BLaER1 (cell line): ENCODE measurements at regions not wholly inside any gene's neighbourhood (a gene's known extent, or its start where the extent isn't known, plus 50 kb on each side); places are given as distances from the start of the nearest gene placed in this dataset.
"Not testable (repeated sequence)": the region's sequence is repeated elsewhere in the genome, so short reads cannot be mapped to it uniquely, and the experiment has no call there.

Experiments
- H3K27ac ChIP-seq: shearing (Covaris generic); formaldehyde crosslinking; 2 replicates; pipeline ENCODE4 v1.8.1; 2022
- H3K27me3 ChIP-seq: shearing (Covaris generic); formaldehyde crosslinking; 2 replicates; pipeline ENCODE4 v1.8.1; 2022
- H3K36me3 ChIP-seq: shearing (Covaris generic); formaldehyde crosslinking; 2 replicates; pipeline ENCODE4 v1.8.1; 2022
- H3K4me1 ChIP-seq: shearing (Covaris generic); formaldehyde crosslinking; 2 replicates; pipeline ENCODE4 v1.8.1; 2022
- H3K4me2 ChIP-seq: shearing (Covaris generic); formaldehyde crosslinking; 2 replicates; pipeline ENCODE4 v1.8.1; 2022
- H3K4me3 ChIP-seq: shearing (Covaris generic); formaldehyde crosslinking; 2 replicates; pipeline ENCODE4 v1.8.1; 2022
- H3K9ac ChIP-seq: shearing (Covaris generic); formaldehyde crosslinking; 2 replicates; pipeline ENCODE4 v1.8.1; 2022
- H3K9me3 ChIP-seq: shearing (Covaris generic); formaldehyde crosslinking; 2 replicates; pipeline ENCODE4 v1.8.1; 2022
- H4K20me1 ChIP-seq: shearing (Covaris generic); formaldehyde crosslinking; 2 replicates; pipeline ENCODE4 v1.8.1; 2022
- Cebpa-rat ChIP-seq: shearing (Covaris generic); IDR thresholded peaks from 2 replicates; pipeline ENCODE4 v1.8.1; 2022

- H3K9ac ChIP-seq = no peak overlapping the region
- H3K9me3 ChIP-seq = peaks cover 13% of the 10 kb centered on the region
- no peaks in the 10 kb centered on the region for H4K20me1 ChIP-seq
- no peak overlapping the region for H3K27ac ChIP-seq
- H3K4me1 ChIP-seq = no peaks in the 10 kb centered on the region; the same call in 1 of the 2 replicates
- no peaks in the 10 kb centered on the region for H3K27me3 ChIP-seq
- H3K36me3 ChIP-seq = peaks cover 72% of the 10 kb centered on the region
- TF ChIP-seq Cebpa-rat = no peak
- H3K4me3 ChIP-seq = no peak overlapping the region
- H3K4me2 ChIP-seq = no peak overlapping the region
These were observed 344.6 kb downstream of the TYW1 start for GRCh38 chr7:67341153-67341768.

- TF ChIP-seq Cebpa-rat = no peak
- Histone ChIP-seq H3K4me2 (no peak overlapping the region), H3K27me3 (no peaks in the 10 kb centered on the region), H3K4me3 (no peak overlapping the region), H3K4me1 (peaks cover 7% of the 10 kb centered on the region; the same call in 1 of the 2 replicates), H3K36me3 (peaks cover 75% of the 10 kb centered on the region), H3K9ac (no peak overlapping the region), H3K9me3 (peaks cover 13% of the 10 kb centered on the region), H4K20me1 (no peaks in the 10 kb centered on the region), H3K27ac (no peak overlapping the region)
These were observed 346.5 kb downstream of the TYW1 start for GRCh38 chr7:67343114-67343513.

- no peak overlapping the region for H3K9ac ChIP-seq
- TF ChIP-seq Cebpa-rat = no peak
- no peaks in the 10 kb centered on the region for H3K27me3 ChIP-seq
- H3K4me3 ChIP-seq = no peak overlapping the region
- peaks cover 13% of the 10 kb centered on the region for H3K9me3 ChIP-seq
- peaks cover 7% of the 10 kb centered on the region; the same call in 1 of the 2 replicates for H3K4me1 ChIP-seq
- no peak overlapping the region for H3K27ac ChIP-seq
- no peak overlapping the region for H3K4me2 ChIP-seq
- H4K20me1 ChIP-seq = no peaks in the 10 kb centered on the region
- peaks cover 75% of the 10 kb centered on the region for H3K36me3 ChIP-seq
These were observed 346.9 kb downstream of the TYW1 start for GRCh38 chr7:67343572-67343971.

GRCh38 chr7:67344481-67345193 lies 348.0 kb downstream of the TYW1 start:
- H3K27ac ChIP-seq = no peak overlapping the region
- no peak overlapping the region for H3K9ac ChIP-seq
- no peak overlapping the region for H3K4me3 ChIP-seq
- no peak for TF ChIP-seq Cebpa-rat
- H3K36me3 ChIP-seq = peaks cover 70% of the 10 kb centered on the region
- H3K4me1 ChIP-seq = peaks cover 7% of the 10 kb centered on the region; the same call in 1 of the 2 replicates
- H4K20me1 ChIP-seq = no peaks in the 10 kb centered on the region
- no peak overlapping the region for H3K4me2 ChIP-seq
- H3K9me3 ChIP-seq = peaks cover 13% of the 10 kb centered on the region
- no peaks in the 10 kb centered on the region for H3K27me3 ChIP-seq

GRCh38 chr7:67346126-67346525 lies 349.5 kb downstream of the TYW1 start:
- Histone ChIP-seq H3K4me1 (peaks cover 7% of the 10 kb centered on the region; the same call in 1 of the 2 replicates), H3K9ac (no peak overlapping the region), H4K20me1 (no peaks in the 10 kb centered on the region), H3K4me2 (no peak overlapping the region), H3K9me3 (peaks cover 13% of the 10 kb centered on the region), H3K4me3 (no peak overlapping the region), H3K27ac (no peak overlapping the region), H3K36me3 (peaks cover 59% of the 10 kb centered on the region), H3K27me3 (no peaks in the 10 kb centered on the region)
- no peak for TF ChIP-seq Cebpa-rat

GRCh38 chr7:67346876-67347275 lies 350.2 kb downstream of the TYW1 start:
- peaks cover 51% of the 10 kb centered on the region for H3K36me3 ChIP-seq
- TF ChIP-seq Cebpa-rat = no peak
- peaks cover 13% of the 10 kb centered on the region for H3K9me3 ChIP-seq
- no peak overlapping the region for H3K4me2 ChIP-seq
- H3K27ac ChIP-seq = no peak overlapping the region
- no peaks in the 10 kb centered on the region for H4K20me1 ChIP-seq
- peaks cover 7% of the 10 kb centered on the region; the same call in 1 of the 2 replicates for H3K4me1 ChIP-seq
- H3K27me3 ChIP-seq = no peaks in the 10 kb centered on the region
- H3K9ac ChIP-seq = no peak overlapping the region
- no peak overlapping the region for H3K4me3 ChIP-seq

GRCh38 chr7:67348171-67348570 lies 351.5 kb downstream of the TYW1 start:
- no peak overlapping the region for H3K9ac ChIP-seq
- H3K4me3 ChIP-seq = no peak overlapping the region
- peaks cover 7% of the 10 kb centered on the region; the same call in 1 of the 2 replicates for H3K4me1 ChIP-seq
- no peak overlapping the region for H3K27ac ChIP-seq
- no peaks in the 10 kb centered on the region for H4K20me1 ChIP-seq
- H3K27me3 ChIP-seq = no peaks in the 10 kb centered on the region
- H3K4me2 ChIP-seq = no peak overlapping the region
- TF ChIP-seq Cebpa-rat = no peak
- H3K9me3 ChIP-seq = peaks cover 13% of the 10 kb centered on the region
- peaks cover 38% of the 10 kb centered on the region for H3K36me3 ChIP-seq

- not testable (repeated sequence) for H3K4me1 ChIP-seq, H3K27ac ChIP-seq, H4K20me1 ChIP-seq, H3K9ac ChIP-seq, H3K4me2 ChIP-seq, H3K4me3 ChIP-seq, H3K27me3 ChIP-seq
- peaks cover 30% of the 10 kb centered on the region for H3K36me3 ChIP-seq
- H3K9me3 ChIP-seq = peaks cover 25% of the 10 kb centered on the region
These were observed 361.0 kb downstream of the TYW1 start for GRCh38 chr7:67357653-67358052.

- H3K4me1 ChIP-seq, H4K20me1 ChIP-seq, H3K27me3 ChIP-seq, H3K27ac ChIP-seq, H3K4me3 ChIP-seq, H3K9ac ChIP-seq, H3K4me2 ChIP-seq: not testable (repeated sequence)
- peaks cover 25% of the 10 kb centered on the region for H3K9me3 ChIP-seq
- H3K36me3 ChIP-seq = peaks cover 30% of the 10 kb centered on the region
These were observed 361.7 kb downstream of the TYW1 start for GRCh38 chr7:67358316-67358715.

- not testable (repeated sequence) for H3K4me1 ChIP-seq, H3K4me2 ChIP-seq, H3K9ac ChIP-seq, H3K4me3 ChIP-seq, H3K27me3 ChIP-seq, H4K20me1 ChIP-seq, H3K27ac ChIP-seq
- peaks cover 25% of the 10 kb centered on the region for H3K9me3 ChIP-seq
- peaks cover 30% of the 10 kb centered on the region for H3K36me3 ChIP-seq
These were observed 362.1 kb downstream of the TYW1 start for GRCh38 chr7:67358738-67359137.
